SKM-1 (cell line): ENCODE measurements at regions not wholly inside any gene's neighbourhood (a gene's known extent, or its start where the extent isn't known, plus 50 kb on each side); places are given as distances from the start of the nearest gene placed in this dataset.

ENCODE experiments used
- DNase-seq: peaks from one replicate; lab custom pipeline; 2025; ENCODE audit not compliant: unreplicated experiment; lab: John Stamatoyannopoulos, UW

GRCh38 chr14:39851202-39851601, 419.0 kb upstream of the FBXO33 start:
- DNase-seq = no peak

- DNase-seq = no peak
Measured at GRCh38 chr14:39847852-39848251, 415.6 kb upstream of the FBXO33 start.

GRCh38 chr14:39847194-39847593, 415.0 kb upstream of the FBXO33 start:
- no peak for DNase-seq

- no peak for DNase-seq
Measured at GRCh38 chr14:39843881-39844280, 411.6 kb upstream of the FBXO33 start.

- DNase-seq = no peak
Measured at GRCh38 chr14:39841088-39841487, 408.9 kb upstream of the FBXO33 start.

GRCh38 chr14:39827901-39828655, 395.8 kb upstream of the FBXO33 start:
- no peak for DNase-seq

GRCh38 chr14:39812532-39813320, 380.5 kb upstream of the FBXO33 start:
- DNase-seq = no peak

- DNase-seq = no peak
Measured at GRCh38 chr14:39807271-39807670, 375.0 kb upstream of the FBXO33 start.

- no peak for DNase-seq
Measured at GRCh38 chr14:39784461-39784860, 352.2 kb upstream of the FBXO33 start.

- DNase-seq = no peak
Measured at GRCh38 chr14:39781466-39781865, 349.2 kb upstream of the FBXO33 start.

GRCh38 chr14:39773387-39774126, 341.3 kb upstream of the FBXO33 start:
- DNase-seq = no peak

GRCh38 chr14:39772627-39773026, 340.4 kb upstream of the FBXO33 start:
- DNase-seq = no peak

- no peak for DNase-seq
Measured at GRCh38 chr14:39768589-39768988, 336.4 kb upstream of the FBXO33 start.

- DNase-seq = no peak
Measured at GRCh38 chr14:39766397-39767000, 334.3 kb upstream of the FBXO33 start.

GRCh38 chr14:39765676-39766075, 333.4 kb upstream of the FBXO33 start:
- no peak for DNase-seq

- no peak for DNase-seq
Measured at GRCh38 chr14:39763402-39763890, 331.2 kb upstream of the FBXO33 start.

- no peak for DNase-seq
Measured at GRCh38 chr14:39762576-39763401, 330.6 kb upstream of the FBXO33 start.

GRCh38 chr14:39755269-39755878, 323.1 kb upstream of the FBXO33 start:
- no peak for DNase-seq

GRCh38 chr14:39740454-39740853, 308.2 kb upstream of the FBXO33 start:
- DNase-seq = no peak

GRCh38 chr14:39739796-39740195, 307.6 kb upstream of the FBXO33 start:
- DNase-seq = no peak
